Calu3 (cell line): ENCODE measurements at regions not wholly inside any gene's neighbourhood (a gene's known extent, or its start where the extent isn't known, plus 50 kb on each side); places are given as distances from the start of the nearest gene placed in this dataset.

Experiments
- BruUV-seq: library from RNA; stranded (reverse); fragments of 400-500 nt; replicated peaks from 2 replicates; lab custom pipeline; 2021; lab: Mats Ljungman, UMichigan
- CTCF ChIA-PET: fragments of 300-600 bp; sonication (Branson Sonifier 250); formaldehyde crosslinking; loops from one replicate; lab custom pipeline; 2022; ENCODE audit warnings: antibody characterized with exemption; lab: Charles Lee
- DNase-seq: peaks from one replicate; pipeline ENCODE4 v3.0.0; 2022
- H3K27ac Mint-ChIP-seq: one replicate; pipeline ENCODE4 v1.8.0; 2022; ENCODE audit warnings: mixed read lengths; ENCODE audit not compliant: unreplicated experiment
- H3K27me3 Mint-ChIP-seq: one replicate; pipeline ENCODE4 v1.8.0; 2022; ENCODE audit warnings: mixed read lengths; ENCODE audit not compliant: unreplicated experiment
- H3K36me3 Mint-ChIP-seq: one replicate; pipeline ENCODE4 v1.8.0; 2022; ENCODE audit warnings: mild to moderate bottlenecking, moderate library complexity, mixed read lengths; ENCODE audit not compliant: insufficient read depth, unreplicated experiment
- H3K4me1 Mint-ChIP-seq: one replicate; pipeline ENCODE4 v1.8.0; 2022; ENCODE audit warnings: mild to moderate bottlenecking, low read depth, mixed read lengths; ENCODE audit not compliant: unreplicated experiment
- H3K4me3 Mint-ChIP-seq: one replicate; pipeline ENCODE4 v1.8.0; 2022; ENCODE audit warnings: mild to moderate bottlenecking, low read depth, moderate library complexity, mixed read lengths; ENCODE audit not compliant: unreplicated experiment
- H3K9me3 Mint-ChIP-seq: one replicate; pipeline ENCODE4 v1.8.0; 2022; ENCODE audit warnings: low read depth, mixed read lengths; ENCODE audit not compliant: unreplicated experiment
- intact Hi-C: fragments of 100-400 bp; cut with micrococcal nuclease; formaldehyde crosslinking; loops from one replicate; pipeline ENCODE4 v1.10.0; 2022; ENCODE audit not compliant: unreplicated experiment
- TF ChIP-seq, protein P1 (sequence below): fragments of 200-600 bp; IDR thresholded peaks from one replicate; pipeline ENCODE4 v1.8.0; 2022; ENCODE audit warnings: antibody characterized with exemption; ENCODE audit not compliant: unreplicated experiment

DNA sequence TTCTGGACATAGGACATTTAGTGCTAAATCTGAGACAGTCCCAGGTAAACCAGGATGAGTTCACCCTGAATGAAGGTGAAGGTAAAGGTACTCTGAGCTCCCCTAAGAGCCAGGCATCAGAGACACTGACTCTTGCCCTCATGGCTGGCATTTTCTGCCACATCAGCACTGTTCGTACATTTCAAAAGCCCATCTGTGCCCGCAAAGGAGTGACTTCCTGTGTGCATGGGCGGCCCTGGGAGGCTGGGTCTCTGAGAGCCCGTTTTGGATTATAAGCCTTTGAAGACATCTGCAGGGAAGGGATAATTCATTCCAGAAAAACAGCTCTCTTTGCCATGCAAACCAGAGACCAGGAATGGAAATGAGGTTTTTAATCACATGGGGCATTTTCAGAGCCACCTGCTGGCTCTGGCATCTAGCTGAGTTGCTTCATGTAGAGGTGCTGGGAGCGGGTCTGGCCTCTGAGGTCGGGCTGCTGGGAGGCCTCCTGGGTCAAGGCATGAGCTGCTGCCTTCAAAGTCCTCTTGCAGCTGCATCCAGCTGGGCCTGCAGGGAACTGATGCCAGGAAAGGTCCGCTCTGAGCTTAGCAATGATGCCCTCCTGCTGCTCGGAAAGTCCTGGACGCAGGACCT lies 348.3 kb downstream of the DHX35 start:
- H3K27ac Mint-ChIP-seq = no peak overlapping the region
- H3K4me1 Mint-ChIP-seq = no peaks in the 10 kb centered on the region
- CTCF ChIA-PET = interaction anchor here (0.8 kb wide), 1 partner anchor 12 kb away, joined by 3 read pairs; no protein-coding TSS in a partner anchor
- no peak overlapping the region for H3K4me3 Mint-ChIP-seq
- TF ChIP-seq, protein P1, sequence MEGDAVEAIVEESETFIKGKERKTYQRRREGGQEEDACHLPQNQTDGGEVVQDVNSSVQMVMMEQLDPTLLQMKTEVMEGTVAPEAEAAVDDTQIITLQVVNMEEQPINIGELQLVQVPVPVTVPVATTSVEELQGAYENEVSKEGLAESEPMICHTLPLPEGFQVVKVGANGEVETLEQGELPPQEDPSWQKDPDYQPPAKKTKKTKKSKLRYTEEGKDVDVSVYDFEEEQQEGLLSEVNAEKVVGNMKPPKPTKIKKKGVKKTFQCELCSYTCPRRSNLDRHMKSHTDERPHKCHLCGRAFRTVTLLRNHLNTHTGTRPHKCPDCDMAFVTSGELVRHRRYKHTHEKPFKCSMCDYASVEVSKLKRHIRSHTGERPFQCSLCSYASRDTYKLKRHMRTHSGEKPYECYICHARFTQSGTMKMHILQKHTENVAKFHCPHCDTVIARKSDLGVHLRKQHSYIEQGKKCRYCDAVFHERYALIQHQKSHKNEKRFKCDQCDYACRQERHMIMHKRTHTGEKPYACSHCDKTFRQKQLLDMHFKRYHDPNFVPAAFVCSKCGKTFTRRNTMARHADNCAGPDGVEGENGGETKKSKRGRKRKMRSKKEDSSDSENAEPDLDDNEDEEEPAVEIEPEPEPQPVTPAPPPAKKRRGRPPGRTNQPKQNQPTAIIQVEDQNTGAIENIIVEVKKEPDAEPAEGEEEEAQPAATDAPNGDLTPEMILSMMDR = no peak
- no TSS peak for BruUV-seq
- no peak for DNase-seq
- no peaks in the 10 kb centered on the region for H3K36me3 Mint-ChIP-seq
- H3K9me3 Mint-ChIP-seq = peaks cover 3% of the 10 kb centered on the region
- H3K27me3 Mint-ChIP-seq = peaks cover 82% of the 10 kb centered on the region
- intact Hi-C loops = no loop called here

DNA sequence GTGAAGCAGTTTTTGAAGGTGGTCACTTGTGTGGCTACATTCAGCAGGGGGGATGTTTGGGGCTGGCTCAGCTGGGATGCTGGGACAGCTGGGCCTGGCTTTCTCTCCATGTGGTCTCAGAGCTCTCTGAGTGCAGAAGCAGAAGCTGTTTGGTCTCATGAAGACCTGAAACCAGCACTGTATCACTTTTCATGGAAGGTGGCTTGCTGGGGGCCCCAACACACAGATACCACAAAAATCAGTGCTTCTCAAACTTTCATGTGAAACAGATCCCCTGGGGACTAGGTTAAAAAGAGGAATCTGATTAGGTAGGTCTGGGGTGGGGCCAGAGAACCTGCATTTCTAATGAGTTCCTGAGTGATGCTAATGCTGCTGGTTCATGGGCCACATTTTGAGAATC lies 347.3 kb downstream of the DHX35 start:
- CTCF ChIA-PET = no interaction called here
- Mint-ChIP-seq H3K27ac (no peak overlapping the region), H3K4me1 (no peaks in the 10 kb centered on the region), H3K4me3 (no peak overlapping the region), H3K36me3 (no peaks in the 10 kb centered on the region), H3K27me3 (peaks cover 74% of the 10 kb centered on the region), H3K9me3 (peaks cover 3% of the 10 kb centered on the region)
- TF ChIP-seq, protein P1 = no peak
- no peak for DNase-seq
- intact Hi-C loops = no loop called here
- BruUV-seq = no TSS peak

DNA sequence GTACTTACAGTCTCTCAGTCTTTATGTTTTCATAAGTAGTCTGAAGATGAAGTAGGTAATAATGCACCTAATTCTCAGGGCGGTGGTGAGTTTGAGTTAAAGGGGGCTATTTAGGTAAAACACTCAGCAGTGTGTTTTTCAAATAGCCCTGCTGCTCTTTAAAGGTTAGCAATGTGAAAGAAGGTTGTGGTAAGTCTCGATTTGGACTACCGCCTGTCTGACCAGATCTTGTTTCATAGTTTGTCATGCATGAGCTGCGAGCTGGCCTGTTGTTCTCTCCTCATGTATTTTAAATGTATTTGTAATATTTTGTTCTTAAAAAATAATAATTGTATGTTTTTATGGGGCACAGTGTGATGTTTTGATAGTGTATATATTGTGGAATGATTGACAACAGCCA lies 340.2 kb downstream of the DHX35 start:
- H3K36me3 Mint-ChIP-seq = no peaks in the 10 kb centered on the region
- no peak overlapping the region for H3K27ac Mint-ChIP-seq
- intact Hi-C loops = no loop called here
- H3K4me1 Mint-ChIP-seq = no peaks in the 10 kb centered on the region
- H3K9me3 Mint-ChIP-seq = no peaks in the 10 kb centered on the region
- BruUV-seq = no TSS peak
- DNase-seq = no peak
- peaks cover 42% of the 10 kb centered on the region for H3K27me3 Mint-ChIP-seq
- CTCF ChIA-PET = no interaction called here
- H3K4me3 Mint-ChIP-seq = no peak overlapping the region
- TF ChIP-seq, protein P1 = no peak

DNA sequence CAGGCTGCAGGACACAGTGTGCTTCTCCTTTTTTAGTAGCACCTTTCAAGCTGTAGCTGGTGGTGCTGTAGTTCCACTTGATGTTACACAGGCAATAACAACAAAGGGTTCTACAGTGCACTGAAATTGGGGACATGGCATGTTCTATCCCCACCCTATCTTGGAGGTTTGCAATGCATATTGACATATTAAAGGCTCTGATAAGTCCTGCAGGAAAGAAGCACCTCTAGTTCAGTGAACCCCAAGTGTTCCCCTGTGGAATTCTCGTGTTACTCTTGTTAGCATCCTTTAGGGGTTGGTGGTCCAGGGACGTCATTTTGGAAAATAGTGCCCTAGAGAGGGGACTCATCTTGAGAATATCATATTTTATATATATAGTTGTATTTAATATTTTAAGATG lies 337.6 kb downstream of the DHX35 start:
- intact Hi-C loops = no loop called here
- Mint-ChIP-seq H3K4me1 (no peaks in the 10 kb centered on the region), H3K27ac (no peak overlapping the region), H3K9me3 (no peaks in the 10 kb centered on the region), H3K27me3 (peaks cover 31% of the 10 kb centered on the region), H3K4me3 (no peak overlapping the region), H3K36me3 (no peaks in the 10 kb centered on the region)
- DNase-seq = no peak
- CTCF ChIA-PET = interaction anchor here (1.1 kb wide), 1 partner anchor 171 kb away, joined by 3 read pairs; no protein-coding TSS in a partner anchor
- TF ChIP-seq, protein P1 = no peak
- BruUV-seq = no TSS peak
